NT2/D1 (cell line): ENCODE measurements at regions not wholly inside any gene's neighbourhood (a gene's known extent, or its start where the extent isn't known, plus 50 kb on each side); places are given as distances from the start of the nearest gene placed in this dataset.

ENCODE experiments used
- DNase-seq: peaks from one replicate; pipeline ENCODE4 v3.0.0-alpha.2; 2011; ENCODE audit warnings: low read depth, low spot score
- H3K27me3 ChIP-seq: 2 replicates; pipeline ENCODE4 v1.6.0; 2011; ENCODE audit warnings: mild to moderate bottlenecking; ENCODE audit not compliant: insufficient read length, insufficient read depth
- H3K36me3 ChIP-seq: 2 replicates; pipeline ENCODE4 v1.6.1; 2011; ENCODE audit warnings: mild to moderate bottlenecking, low read length, mixed read lengths; ENCODE audit not compliant: insufficient read depth, insufficient read length
- H3K4me1 ChIP-seq: 2 replicates; pipeline ENCODE4 v1.5.1; 2011; ENCODE audit not compliant: insufficient read depth, insufficient read length
- H3K4me3 ChIP-seq: 2 replicates; pipeline ENCODE4 v1.5.1; 2011; ENCODE audit warnings: low read depth; ENCODE audit not compliant: insufficient read length
- H3K9ac ChIP-seq: 2 replicates; pipeline ENCODE4 v1.6.0; 2011; ENCODE audit warnings: low read depth; ENCODE audit not compliant: insufficient read length
- H3K9me3 ChIP-seq: 2 replicates; pipeline ENCODE4 v1.5.1; 2011; ENCODE audit warnings: mild to moderate bottlenecking, low read length; ENCODE audit not compliant: insufficient read depth
- SUZ12 ChIP-seq: IDR thresholded peaks from 2 replicates; pipeline ENCODE4 v1.6.1; 2011; ENCODE audit not compliant: insufficient read length, insufficient read depth; ENCODE audit errors: extremely low read depth
- YY1 ChIP-seq: IDR thresholded peaks from 2 replicates; pipeline ENCODE4 v1.6.1; 2011; ENCODE audit not compliant: insufficient read length, insufficient read depth
- ZNF274 ChIP-seq: IDR thresholded peaks from 2 replicates; pipeline ENCODE4 v1.6.1; 2011; ENCODE audit warnings: mild to moderate bottlenecking, low read depth, low read length

DNA sequence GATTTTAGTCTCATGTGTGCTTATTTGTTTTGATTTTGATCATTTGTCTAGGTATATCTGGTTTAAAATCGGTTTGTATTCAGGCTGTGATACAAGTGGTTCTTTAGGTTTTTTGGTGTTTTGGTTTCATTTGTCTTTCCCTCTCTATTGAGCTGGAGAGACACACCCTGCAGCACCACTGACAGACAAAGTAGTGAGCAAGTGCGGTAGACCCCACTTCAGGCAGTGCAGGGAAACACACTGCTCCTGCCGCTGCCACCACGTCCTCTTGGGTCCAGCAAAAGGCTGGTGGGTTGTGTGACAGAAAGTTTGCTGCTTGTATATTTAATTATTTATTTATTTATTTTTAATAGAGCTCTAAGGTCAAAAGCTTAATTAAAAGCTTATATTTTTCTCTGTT, 801.0 kb downstream of the NR2F1-AS1 start:
- H3K36me3 ChIP-seq = no peaks in the 10 kb centered on the region
- no peaks in the 10 kb centered on the region for H3K27me3 ChIP-seq
- H3K4me3 ChIP-seq = no peak overlapping the region
- DNase-seq = no peak
- TF ChIP-seq YY1 (no peak), ZNF274 (no peak), SUZ12 (no peak)
- H3K4me1 ChIP-seq = no peaks in the 10 kb centered on the region
- no peaks in the 10 kb centered on the region for H3K9me3 ChIP-seq
- H3K9ac ChIP-seq = no peak overlapping the region

DNA sequence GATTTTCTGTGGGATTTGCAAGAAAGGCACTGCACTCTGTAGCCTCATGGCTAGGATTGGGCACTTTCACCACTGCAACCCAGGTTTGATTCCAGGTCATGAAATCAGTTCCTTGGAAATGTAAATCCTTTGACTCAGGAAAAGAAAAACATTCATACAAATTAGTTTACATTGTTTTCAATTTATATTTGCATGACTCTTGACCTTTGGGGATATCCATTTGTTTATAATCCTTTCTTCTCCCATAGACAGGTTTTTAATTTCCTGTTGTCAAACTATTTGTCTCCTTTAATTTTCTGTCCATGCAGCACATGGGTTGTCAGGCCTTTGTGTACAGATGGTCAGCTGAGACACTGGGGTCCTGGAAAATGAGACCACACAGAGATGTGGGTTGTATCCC, 801.5 kb downstream of the NR2F1-AS1 start:
- H3K4me3 ChIP-seq = no peak overlapping the region
- TF ChIP-seq ZNF274 (no peak), SUZ12 (no peak), YY1 (no peak)
- no peaks in the 10 kb centered on the region for H3K4me1 ChIP-seq
- no peaks in the 10 kb centered on the region for H3K9me3 ChIP-seq
- no peak for DNase-seq
- no peaks in the 10 kb centered on the region for H3K36me3 ChIP-seq
- H3K9ac ChIP-seq = no peak overlapping the region
- H3K27me3 ChIP-seq = no peaks in the 10 kb centered on the region

DNA sequence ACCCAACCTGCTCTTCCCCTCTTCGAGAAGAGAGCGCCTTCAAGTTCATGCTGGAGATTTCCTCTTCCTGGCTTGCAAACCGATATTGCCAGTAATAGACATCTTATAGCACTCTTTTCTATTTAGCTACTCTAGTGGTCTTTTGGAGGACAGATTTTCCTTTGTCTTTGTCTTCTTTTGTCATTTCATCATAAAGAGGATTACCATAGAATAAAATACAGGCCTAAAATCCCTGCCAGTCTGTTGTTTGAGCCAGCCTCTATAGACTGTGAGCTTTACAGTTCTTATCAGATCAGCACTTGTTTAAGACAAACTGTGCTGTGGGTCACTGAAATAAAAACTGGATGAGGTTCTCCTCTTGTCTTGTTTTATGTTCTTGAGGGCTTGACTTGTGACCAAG, 802.8 kb downstream of the NR2F1-AS1 start:
- Histone ChIP-seq H3K9me3 (no peaks in the 10 kb centered on the region), H3K9ac (no peak overlapping the region), H3K4me3 (no peak overlapping the region), H3K27me3 (no peaks in the 10 kb centered on the region), H3K36me3 (no peaks in the 10 kb centered on the region), H3K4me1 (no peaks in the 10 kb centered on the region)
- TF ChIP-seq YY1 = no peak
- no peak for TF ChIP-seq ZNF274
- no peak for TF ChIP-seq SUZ12
- DNase-seq = no peak

DNA sequence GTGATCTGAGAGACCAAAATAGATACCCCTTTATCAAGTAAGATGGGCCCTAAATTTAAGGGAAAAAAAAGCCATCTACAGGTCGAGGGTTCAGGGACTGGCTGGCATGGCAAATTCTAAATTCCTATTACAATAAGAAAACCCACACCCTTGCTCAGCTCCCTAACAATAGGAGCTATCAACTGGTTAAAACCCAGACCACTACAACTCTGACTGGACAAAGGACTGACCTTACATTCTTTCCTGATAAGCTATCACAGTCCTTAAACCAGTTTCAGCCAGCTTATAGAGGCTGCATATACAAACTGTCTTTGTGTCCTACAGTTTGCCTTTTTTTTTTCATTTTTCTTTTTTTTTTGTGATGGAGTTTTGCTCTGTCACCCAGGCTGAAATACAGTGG, 803.6 kb downstream of the NR2F1-AS1 start:
- no peak for TF ChIP-seq YY1
- Histone ChIP-seq H3K4me3 (no peak overlapping the region), H3K4me1 (no peaks in the 10 kb centered on the region), H3K9me3 (no peaks in the 10 kb centered on the region), H3K36me3 (no peaks in the 10 kb centered on the region), H3K9ac (no peak overlapping the region), H3K27me3 (no peaks in the 10 kb centered on the region)
- DNase-seq = no peak

DNA sequence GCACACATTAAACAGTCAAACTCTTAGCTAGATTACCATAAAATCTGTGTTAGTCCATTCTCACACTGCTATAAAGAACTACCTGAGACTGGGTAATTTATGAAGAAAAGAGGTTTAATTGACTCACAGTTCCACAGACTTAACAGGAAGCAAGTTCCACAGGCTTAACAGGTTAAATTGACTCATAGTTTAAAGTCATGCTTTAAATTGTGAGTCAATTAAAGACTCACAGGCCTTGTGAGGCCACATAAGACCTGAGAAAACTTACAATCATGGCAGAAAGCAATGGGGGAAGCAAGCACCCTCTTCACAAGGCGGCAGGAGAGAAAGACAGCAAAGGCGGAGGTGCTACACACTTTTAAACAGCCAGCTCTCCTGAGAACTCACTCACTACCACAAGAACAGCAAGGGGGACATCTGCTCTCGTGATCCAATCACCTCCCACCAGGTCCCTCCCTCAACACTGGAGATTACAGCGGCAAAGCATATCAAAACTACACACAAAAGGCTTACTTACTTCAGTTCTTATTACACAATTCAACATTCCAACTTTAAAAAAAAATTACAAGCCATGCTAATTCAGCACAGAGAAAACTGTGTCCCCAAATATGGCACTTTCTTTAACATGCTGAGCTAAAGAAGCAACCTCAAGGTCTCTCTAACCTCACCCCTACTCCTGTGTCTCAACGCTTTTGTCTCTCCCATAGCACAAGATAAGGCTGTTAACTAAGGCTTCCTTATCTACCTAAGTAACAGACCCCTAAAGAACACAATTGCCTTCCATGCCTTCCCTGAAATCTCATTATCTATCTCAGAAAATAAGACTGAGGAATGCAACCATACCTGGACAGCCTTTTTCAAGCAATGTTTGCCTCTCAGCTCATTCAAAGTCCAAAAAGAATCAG, 805.1 kb downstream of the NR2F1-AS1 start:
- TF ChIP-seq YY1 = no peak
- TF ChIP-seq SUZ12 = no peak
- TF ChIP-seq ZNF274 = no peak
- no peak overlapping the region for H3K9ac ChIP-seq
- no peaks in the 10 kb centered on the region for H3K36me3 ChIP-seq
- DNase-seq = no peak
- H3K4me3 ChIP-seq = no peak overlapping the region
- no peaks in the 10 kb centered on the region for H3K4me1 ChIP-seq
- no peaks in the 10 kb centered on the region for H3K9me3 ChIP-seq
- no peaks in the 10 kb centered on the region for H3K27me3 ChIP-seq

DNA sequence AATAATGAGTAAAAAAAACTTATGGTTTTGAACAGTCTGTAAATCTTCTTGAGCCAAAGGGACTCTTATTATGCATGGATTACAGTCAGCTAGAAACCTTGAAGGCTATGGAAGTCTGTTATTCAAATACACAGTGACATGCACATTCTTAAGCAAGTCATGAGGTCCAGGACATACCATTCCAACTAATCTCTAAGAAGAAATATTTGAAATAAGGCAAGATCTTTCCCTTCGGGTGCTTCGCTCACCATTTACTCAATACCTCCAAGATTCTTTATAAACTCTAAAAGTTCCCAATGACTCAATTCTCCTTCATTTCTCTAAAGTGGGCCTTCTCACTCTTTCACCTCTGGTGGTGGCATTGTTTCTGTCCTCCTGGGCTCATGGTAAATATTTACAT, 811.0 kb downstream of the NR2F1-AS1 start:
- no peak for DNase-seq
- TF ChIP-seq SUZ12 = no peak
- no peak for TF ChIP-seq YY1
- no peak for TF ChIP-seq ZNF274
- H3K36me3 ChIP-seq = no peaks in the 10 kb centered on the region
- H3K4me1 ChIP-seq = no peaks in the 10 kb centered on the region
- H3K9ac ChIP-seq = no peak overlapping the region
- H3K4me3 ChIP-seq = no peak overlapping the region
- H3K27me3 ChIP-seq = no peaks in the 10 kb centered on the region
- H3K9me3 ChIP-seq = no peaks in the 10 kb centered on the region

DNA sequence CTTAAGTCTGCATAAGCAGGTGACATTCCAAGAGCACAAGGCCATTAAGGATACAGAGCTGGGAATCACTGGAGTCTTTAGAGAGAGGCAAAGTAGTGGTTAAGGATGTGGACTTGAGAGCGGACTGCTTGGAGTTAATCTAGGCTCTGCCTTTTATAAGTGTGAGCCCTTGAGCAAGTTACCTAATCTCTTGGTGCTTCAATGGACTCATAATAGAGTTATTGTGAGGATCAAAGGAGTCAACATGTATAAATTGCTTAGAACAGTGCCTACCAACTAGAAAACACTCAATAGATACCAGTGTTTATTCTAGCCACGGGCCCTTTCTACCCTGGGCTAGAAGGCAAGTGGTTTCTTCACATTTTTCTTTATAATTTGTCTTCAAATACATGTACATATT, 819.4 kb downstream of the NR2F1-AS1 start:
- Histone ChIP-seq H3K9ac (no peak overlapping the region), H3K4me3 (no peak overlapping the region), H3K27me3 (no peaks in the 10 kb centered on the region), H3K4me1 (no peaks in the 10 kb centered on the region), H3K9me3 (no peaks in the 10 kb centered on the region), H3K36me3 (no peaks in the 10 kb centered on the region)
- TF ChIP-seq SUZ12 = no peak
- TF ChIP-seq YY1 = no peak
- no peak for TF ChIP-seq ZNF274
- no peak for DNase-seq

DNA sequence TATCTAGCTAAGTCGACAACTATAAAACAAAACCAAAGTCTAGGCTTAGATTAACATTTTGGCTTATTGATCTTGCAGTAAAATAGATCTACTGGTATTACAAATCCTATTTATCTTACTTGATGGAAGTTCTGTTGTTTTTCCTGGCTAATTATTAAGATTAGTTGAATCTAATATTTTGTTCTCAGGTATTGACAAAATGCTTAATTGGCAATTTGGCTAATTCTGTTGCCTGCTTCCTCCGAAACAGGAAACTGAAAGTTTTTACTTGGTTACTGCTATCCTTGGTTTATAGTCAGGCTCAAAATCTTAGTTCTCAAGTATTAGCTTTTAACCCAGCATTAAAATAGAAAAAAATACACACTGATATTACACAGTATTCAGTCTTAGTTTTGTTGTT, 820.5 kb downstream of the NR2F1-AS1 start:
- no peaks in the 10 kb centered on the region for H3K4me1 ChIP-seq
- TF ChIP-seq SUZ12 (no peak), ZNF274 (no peak), YY1 (no peak)
- H3K9ac ChIP-seq = no peak overlapping the region
- no peaks in the 10 kb centered on the region for H3K27me3 ChIP-seq
- DNase-seq = no peak
- H3K36me3 ChIP-seq = no peaks in the 10 kb centered on the region
- no peaks in the 10 kb centered on the region for H3K9me3 ChIP-seq
- no peak overlapping the region for H3K4me3 ChIP-seq
